GM12891 (cell line): ENCODE measurements at regions not wholly inside any gene's neighbourhood (a gene's known extent, or its start where the extent isn't known, plus 50 kb on each side); places are given as distances from the start of the nearest gene placed in this dataset.

ENCODE experiments used
- PAX5 ChIP-seq: IDR thresholded peaks from 2 replicates; pipeline ENCODE4 v1.6.1; 2011; ENCODE audit warnings: low read length, moderate library complexity, mild to moderate bottlenecking; ENCODE audit not compliant: insufficient read depth, severe bottlenecking
- POLR2A ChIP-seq: IDR thresholded peaks from 2 replicates; pipeline ENCODE4 v1.6.1; 2011; ENCODE audit warnings: low read depth, low read length, control low read depth
- POLR2AphosphoS5 ChIP-seq: IDR thresholded peaks from 2 replicates; pipeline ENCODE4 v1.6.1; 2011; ENCODE audit warnings: low read depth, low read length, control low read depth
- POU2F2 ChIP-seq: IDR thresholded peaks from 2 replicates; pipeline ENCODE4 v1.6.1; 2011; ENCODE audit warnings: low read depth, mild to moderate bottlenecking, control low read depth, low read length, moderate library complexity
- TAF1 ChIP-seq: IDR thresholded peaks from 2 replicates; pipeline ENCODE4 v1.6.1; 2011; ENCODE audit warnings: low read depth, low read length, control low read depth

DNA sequence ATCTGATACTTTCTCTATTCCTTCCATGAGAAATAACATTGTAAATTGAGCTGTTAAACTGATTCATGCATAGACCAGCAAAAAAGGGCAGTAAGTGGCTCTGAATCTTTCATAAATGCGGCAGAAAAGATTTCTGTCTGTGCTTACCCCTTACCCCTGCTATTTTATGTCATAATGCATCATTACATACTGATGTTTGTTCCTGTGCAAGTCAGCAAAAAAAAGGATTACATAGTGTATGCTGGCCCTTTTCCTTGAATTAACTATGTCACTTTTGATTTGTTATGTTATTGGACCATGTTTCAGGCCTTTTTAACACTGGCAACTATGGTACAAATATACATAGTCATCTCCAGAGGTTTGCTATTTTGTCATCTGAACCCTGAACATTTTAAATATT, 2159.7 kb downstream of the PCDH7 start:
- TF ChIP-seq PAX5 (no peak), POLR2A (no peak), POLR2AphosphoS5 (no peak), TAF1 (no peak), POU2F2 (no peak)
